Adipocyte (in vitro differentiated cells): ENCODE measurements at regions not wholly inside any gene's neighbourhood (a gene's known extent, or its start where the extent isn't known, plus 50 kb on each side); places are given as distances from the start of the nearest gene placed in this dataset.

Experiments used
- DNase-seq: peaks from one replicate; pipeline ENCODE4 v3.0.0-alpha.2; 2015; ENCODE audit warnings: low read depth
- H3K27me3 ChIP-seq: replicated peaks from 2 replicates; pipeline ENCODE4 v1.7.0; 2013; ENCODE audit warnings: mild to moderate bottlenecking, low read length, moderate library complexity; ENCODE audit not compliant: control insufficient read depth, insufficient read depth
- H3K36me3 ChIP-seq: 2 replicates; pipeline ENCODE4 v1.7.0; 2013; ENCODE audit warnings: low read length, mild to moderate bottlenecking, moderate library complexity; ENCODE audit not compliant: control insufficient read depth, insufficient read depth, severe bottlenecking
- H3K4me1 ChIP-seq: 2 replicates; pipeline ENCODE4 v1.7.0; 2013; ENCODE audit warnings: mild to moderate bottlenecking, low read length, moderate library complexity; ENCODE audit not compliant: control insufficient read depth, insufficient read depth
- H3K4me3 ChIP-seq: 2 replicates; pipeline ENCODE4 v1.7.0; 2013; ENCODE audit warnings: mild to moderate bottlenecking, low read length, moderate library complexity
- H3K9ac ChIP-seq: 2 replicates; pipeline ENCODE4 v1.7.0; 2013; ENCODE audit warnings: mild to moderate bottlenecking, low read length, moderate library complexity
- H3K9me3 ChIP-seq: 2 replicates; pipeline ENCODE4 v1.7.0; 2013; ENCODE audit warnings: mild to moderate bottlenecking, low read length, moderate library complexity; ENCODE audit not compliant: control insufficient read depth

DNA sequence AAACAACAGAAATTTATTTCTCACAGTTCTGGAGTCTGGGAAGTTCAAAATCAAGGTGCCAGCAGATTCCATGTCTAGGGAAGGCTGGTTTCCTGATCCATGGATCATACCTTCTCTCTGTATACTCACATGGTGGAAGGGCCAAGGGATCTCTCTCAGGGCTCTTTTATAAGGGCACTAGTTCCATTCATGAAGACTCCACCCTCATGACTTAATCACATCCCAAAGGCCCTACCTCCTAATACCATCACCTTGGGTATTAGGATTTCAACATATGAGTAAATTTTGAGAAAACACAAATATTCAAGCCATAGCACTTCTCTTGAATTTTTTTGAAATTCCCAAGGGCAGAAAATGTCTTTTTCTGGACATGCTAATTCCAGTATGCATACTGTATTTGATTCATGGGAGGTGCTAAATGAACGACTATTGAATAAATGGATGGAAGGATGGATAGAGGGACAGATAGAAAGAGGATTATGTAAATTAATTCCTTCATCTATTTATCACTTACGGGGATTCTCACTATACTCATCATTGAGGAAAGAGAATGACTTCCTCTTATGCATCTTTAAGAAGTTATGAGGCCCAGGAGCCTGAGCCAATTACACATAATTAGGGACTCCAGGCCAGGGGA lies 182.8 kb downstream of the NRIP1 start:
- no peak overlapping the region for H3K9ac ChIP-seq
- no peak overlapping the region for H3K4me3 ChIP-seq
- no peaks in the 10 kb centered on the region for H3K9me3 ChIP-seq
- H3K36me3 ChIP-seq: no peaks in the 10 kb centered on the region
- no peak for DNase-seq
- H3K27me3 ChIP-seq: no peaks in the 10 kb centered on the region
- peaks cover 16% of the 10 kb centered on the region for H3K4me1 ChIP-seq

DNA sequence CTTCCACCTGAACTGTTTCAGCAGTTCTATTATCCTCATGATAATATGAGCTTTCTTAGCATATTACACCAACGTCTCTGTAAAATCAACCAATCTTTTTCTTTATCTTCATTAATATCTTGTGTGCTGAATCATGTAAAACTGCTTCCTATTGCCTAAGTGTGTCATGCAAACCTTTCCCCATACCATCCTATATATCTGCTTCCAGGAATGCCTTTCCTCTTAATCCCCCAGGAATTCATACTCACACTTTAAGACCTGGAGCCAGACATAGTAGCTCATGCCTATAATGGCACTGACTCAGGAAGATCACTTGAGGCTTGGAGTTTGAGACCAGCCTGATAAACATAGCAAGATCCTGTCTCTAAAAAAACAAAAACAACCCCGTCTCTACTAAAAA lies 183.9 kb downstream of the NRIP1 start:
- Histone ChIP-seq H3K4me3 (no peak overlapping the region), H3K9me3 (no peaks in the 10 kb centered on the region), H3K9ac (no peak overlapping the region), H3K36me3 (no peaks in the 10 kb centered on the region), H3K4me1 (peaks cover 15% of the 10 kb centered on the region), H3K27me3 (no peaks in the 10 kb centered on the region)
- DNase-seq: peak; percentile 48

DNA sequence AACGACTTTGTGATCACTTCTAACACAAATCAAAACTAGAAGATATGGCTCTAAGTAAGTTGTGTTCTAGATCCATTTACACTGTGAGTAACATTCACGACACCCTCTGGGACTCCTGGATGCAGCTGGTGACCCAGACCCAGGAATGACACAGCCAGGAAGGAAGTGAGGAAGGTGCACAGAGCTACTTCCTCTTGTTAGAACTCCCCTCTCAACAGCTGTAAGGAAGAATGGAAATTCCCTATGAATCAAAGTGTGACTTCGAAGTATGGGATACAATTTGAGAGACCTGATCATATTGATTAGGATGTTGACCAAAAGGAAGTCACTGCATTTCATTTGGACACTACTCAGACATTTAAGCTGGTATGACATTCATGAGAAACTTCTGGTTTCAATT lies 185.3 kb downstream of the NRIP1 start:
- H3K4me3 ChIP-seq: no peak overlapping the region
- peaks cover 19% of the 10 kb centered on the region for H3K4me1 ChIP-seq
- DNase-seq: no peak
- no peaks in the 10 kb centered on the region for H3K9me3 ChIP-seq
- no peak overlapping the region for H3K9ac ChIP-seq
- no peaks in the 10 kb centered on the region for H3K36me3 ChIP-seq
- H3K27me3 ChIP-seq: no peaks in the 10 kb centered on the region

DNA sequence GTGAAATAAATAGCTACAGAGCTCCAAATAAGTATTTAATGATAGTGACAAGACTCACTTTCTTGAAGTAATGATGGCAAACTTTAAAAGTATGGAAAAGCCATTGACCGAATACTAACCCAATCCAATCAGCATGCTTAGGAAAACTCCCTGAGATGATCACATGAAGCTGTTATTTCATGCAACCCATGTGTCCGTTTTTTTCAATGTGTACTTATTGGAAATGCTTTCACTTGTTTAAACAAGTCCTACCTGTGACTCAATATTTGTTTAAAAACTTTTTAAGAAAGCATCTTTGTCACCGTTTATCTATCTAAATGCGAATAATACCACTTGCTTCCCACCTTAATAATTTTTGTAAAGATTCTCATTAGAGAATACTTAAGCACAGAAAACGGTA lies 185.8 kb downstream of the NRIP1 start:
- Histone ChIP-seq H3K4me3 (no peak overlapping the region), H3K9me3 (no peaks in the 10 kb centered on the region), H3K36me3 (no peaks in the 10 kb centered on the region), H3K9ac (no peak overlapping the region), H3K27me3 (no peaks in the 10 kb centered on the region), H3K4me1 (peaks cover 19% of the 10 kb centered on the region)
- DNase-seq: no peak

DNA sequence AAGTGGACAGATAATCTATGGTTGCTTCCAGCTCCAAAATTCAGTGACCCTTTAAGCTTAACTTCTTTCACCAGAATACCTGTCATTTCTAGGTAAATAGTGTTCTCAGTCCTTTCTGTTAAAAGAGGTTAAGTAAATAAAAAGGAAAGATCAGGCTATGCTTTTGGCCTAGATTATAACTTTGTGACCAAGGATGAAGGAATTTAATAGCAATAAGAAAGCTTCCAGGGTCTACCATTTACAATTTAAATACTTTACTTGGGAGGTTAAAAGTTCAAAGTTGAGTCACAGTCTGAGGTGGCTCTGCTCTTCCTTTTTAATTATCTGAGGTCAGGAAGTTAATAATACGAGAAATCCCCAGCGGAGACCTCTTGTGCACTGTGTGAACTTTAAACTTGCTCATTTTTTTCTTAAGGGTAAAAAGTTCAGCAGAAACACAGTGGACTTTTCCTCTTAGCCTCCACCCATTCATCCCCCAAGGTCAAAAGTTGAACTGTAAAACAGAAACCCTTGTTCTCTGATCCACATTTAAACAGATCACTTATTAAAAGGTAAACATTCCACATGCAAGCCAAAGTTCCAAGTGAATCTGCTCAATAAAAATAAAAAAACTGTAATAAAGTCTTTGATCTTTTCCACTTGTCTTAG lies 187.1 kb downstream of the NRIP1 start:
- Histone ChIP-seq H3K36me3 (no peaks in the 10 kb centered on the region), H3K27me3 (no peaks in the 10 kb centered on the region), H3K9ac (no peak overlapping the region), H3K4me1 (peaks cover 19% of the 10 kb centered on the region), H3K4me3 (no peak overlapping the region), H3K9me3 (no peaks in the 10 kb centered on the region)
- DNase-seq: peak; percentile 4

DNA sequence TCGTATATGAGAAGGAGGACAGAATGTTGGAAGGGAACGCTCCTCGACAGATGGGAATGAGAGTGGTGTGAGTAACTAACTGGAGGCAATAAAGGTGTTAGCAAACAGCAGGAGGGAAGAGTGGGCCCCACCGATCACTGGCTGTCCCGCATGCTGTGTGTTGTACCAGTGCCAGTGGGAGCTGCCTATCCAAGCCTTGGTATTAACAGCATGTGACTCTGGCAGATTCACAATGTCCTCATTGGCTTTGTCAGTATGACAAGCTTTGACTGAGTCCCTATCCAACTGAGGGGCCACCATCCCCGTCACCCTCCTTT lies 188.3 kb downstream of the NRIP1 start:
- no peak for DNase-seq

DNA sequence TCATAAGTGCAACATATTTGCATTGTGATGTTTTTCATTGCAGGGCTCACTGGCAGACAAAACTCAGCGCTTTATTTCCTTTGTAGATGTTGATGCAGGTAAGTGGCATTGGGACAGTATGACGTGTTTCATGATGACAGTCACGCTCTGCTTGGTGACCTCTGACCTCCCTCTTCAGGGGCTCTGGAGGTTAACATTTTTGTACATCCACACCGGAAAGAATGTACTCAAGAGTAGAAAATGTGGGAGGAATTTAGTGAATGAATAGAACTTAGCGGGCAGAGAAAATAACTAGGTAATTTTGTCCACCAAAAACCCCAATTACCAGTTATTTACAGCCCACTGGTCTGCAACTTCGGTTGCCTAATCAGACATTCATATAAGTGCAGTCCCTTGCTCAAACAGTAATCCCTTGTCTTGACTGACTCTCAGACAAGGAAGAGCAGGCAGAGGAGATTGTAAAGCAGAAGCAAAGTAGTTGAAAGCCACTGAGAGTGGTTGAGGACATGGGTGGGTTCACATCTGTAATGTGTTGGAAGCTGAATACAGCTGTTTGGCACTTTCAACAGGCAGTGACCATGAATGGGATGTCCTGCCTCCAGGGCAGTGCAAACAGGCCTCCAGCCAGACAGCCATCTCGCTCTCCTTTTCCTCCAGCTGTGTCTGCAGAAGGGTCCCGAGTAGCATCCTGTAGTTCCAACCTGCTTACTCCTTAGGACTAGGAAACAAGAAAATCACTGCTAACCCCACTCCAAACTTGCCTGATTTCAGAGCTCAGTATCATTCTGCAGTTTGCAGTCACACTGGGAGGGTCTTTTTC lies 188.9 kb downstream of the NRIP1 start:
- peak; percentile 42 for DNase-seq
- Histone ChIP-seq H3K9me3 (no peaks in the 10 kb centered on the region), H3K4me1 (peaks cover 19% of the 10 kb centered on the region), H3K9ac (no peak overlapping the region), H3K27me3 (no peaks in the 10 kb centered on the region), H3K36me3 (no peaks in the 10 kb centered on the region), H3K4me3 (no peak overlapping the region)

More for the DNA sequence above, 188.3 kb downstream of the NRIP1 start:
- Histone ChIP-seq H3K27me3 (no peaks in the 10 kb centered on the region), H3K4me3 (no peak overlapping the region), H3K9ac (no peak overlapping the region), H3K4me1 (peaks cover 19% of the 10 kb centered on the region), H3K36me3 (no peaks in the 10 kb centered on the region), H3K9me3 (no peaks in the 10 kb centered on the region)

DNA sequence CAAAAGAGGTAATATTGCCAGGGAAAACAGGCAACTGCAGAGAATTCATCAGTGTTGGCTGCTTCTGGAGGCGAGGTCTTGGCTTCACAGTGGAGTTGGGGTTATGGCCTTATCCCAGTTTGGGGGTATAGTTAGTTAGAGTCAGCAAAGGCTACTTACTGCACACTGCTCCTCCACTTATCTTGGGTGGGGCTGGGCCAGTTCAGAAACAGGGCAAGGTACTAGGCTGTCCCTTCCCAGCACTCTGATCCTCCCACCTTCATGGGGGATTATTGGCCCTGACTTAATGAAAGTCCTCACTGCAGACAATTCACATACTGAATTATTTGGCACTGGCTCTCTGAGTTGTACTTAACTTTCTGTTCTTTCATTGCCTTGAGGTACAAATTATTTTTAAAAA lies 189.6 kb downstream of the NRIP1 start:
- Histone ChIP-seq H3K27me3 (no peaks in the 10 kb centered on the region), H3K9me3 (no peaks in the 10 kb centered on the region), H3K4me3 (no peak overlapping the region), H3K4me1 (peaks cover 19% of the 10 kb centered on the region), H3K9ac (no peak overlapping the region), H3K36me3 (no peaks in the 10 kb centered on the region)
- no peak for DNase-seq

DNA sequence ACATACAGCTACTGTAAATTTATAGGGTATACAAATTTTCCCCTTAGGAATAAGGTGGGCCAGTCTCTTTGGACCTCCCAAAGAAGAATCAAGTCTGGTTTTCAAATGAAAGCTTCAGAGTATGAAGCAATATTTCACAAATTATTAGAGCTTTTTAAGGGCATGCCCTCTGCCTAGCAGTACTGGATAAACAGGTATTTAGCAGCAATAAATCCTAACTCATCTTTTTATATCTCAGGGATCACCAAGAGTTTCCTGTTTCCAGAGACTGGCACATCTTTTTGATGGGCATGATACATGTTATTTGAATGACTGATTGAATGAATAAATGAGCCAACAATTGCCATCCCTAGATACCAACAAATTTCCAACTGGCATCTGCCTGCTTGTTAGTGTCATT lies 190.4 kb downstream of the NRIP1 start:
- Histone ChIP-seq H3K27me3 (no peaks in the 10 kb centered on the region), H3K36me3 (no peaks in the 10 kb centered on the region), H3K9ac (no peak overlapping the region), H3K4me3 (no peak overlapping the region), H3K9me3 (no peaks in the 10 kb centered on the region), H3K4me1 (peaks cover 19% of the 10 kb centered on the region)
- DNase-seq: no peak

DNA sequence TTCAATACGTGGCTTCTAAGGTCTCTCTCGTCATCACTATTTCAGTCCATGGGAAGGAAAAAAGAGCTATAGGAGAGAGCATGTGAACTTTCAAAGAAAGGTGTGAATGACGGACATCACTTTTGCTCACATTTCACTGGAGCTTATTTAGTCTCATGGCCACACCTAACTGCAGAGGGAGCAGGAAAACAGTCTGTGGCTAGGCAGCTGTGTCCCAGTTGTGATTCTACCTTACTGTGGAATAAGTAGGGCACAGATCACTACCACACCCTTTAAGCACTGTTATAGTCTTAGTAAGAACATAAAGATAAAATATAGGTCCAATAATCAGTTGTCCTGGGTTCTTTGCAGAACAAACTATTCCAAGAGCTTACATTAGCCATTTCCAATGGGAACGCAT lies 192.9 kb downstream of the NRIP1 start:
- Histone ChIP-seq H3K4me3 (no peak overlapping the region), H3K9me3 (no peaks in the 10 kb centered on the region), H3K9ac (no peak overlapping the region), H3K36me3 (no peaks in the 10 kb centered on the region), H3K27me3 (no peaks in the 10 kb centered on the region), H3K4me1 (peaks cover 31% of the 10 kb centered on the region)
- DNase-seq: no peak

DNA sequence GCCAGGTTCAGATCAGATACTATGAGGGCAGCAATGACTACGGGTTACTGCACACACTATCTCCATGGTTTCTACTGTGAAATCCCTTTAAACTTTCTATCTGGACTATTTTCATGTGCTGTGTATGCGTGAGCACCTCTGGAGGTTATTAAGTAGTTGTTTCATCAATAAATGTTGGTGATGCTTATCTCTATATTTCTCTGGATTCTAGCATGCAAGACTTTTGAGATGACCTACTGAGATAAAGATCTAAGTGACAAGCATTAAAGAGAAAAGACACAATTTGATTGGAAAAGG lies 194.0 kb downstream of the NRIP1 start:
- H3K36me3 ChIP-seq: no peaks in the 10 kb centered on the region
- H3K27me3 ChIP-seq: no peaks in the 10 kb centered on the region
- no peak overlapping the region for H3K4me3 ChIP-seq
- peaks cover 38% of the 10 kb centered on the region for H3K4me1 ChIP-seq
- H3K9me3 ChIP-seq: no peaks in the 10 kb centered on the region
- H3K9ac ChIP-seq: no peak overlapping the region
- DNase-seq: no peak
